Hepatocyte (in vitro differentiated cells): ENCODE measurements at regions not wholly inside any gene's neighbourhood (a gene's known extent, or its start where the extent isn't known, plus 50 kb on each side); places are given as distances from the start of the nearest gene placed in this dataset.

ENCODE experiments used
- DNase-seq: peaks from one replicate; pipeline ENCODE4 v3.0.0-alpha.2; 2016; ENCODE audit warnings: low spot score
- H2AFZ ChIP-seq: fragments of 200-600 bp; sonication (generic); 2 replicates; pipeline ENCODE4 v1.6.0; 2016; ENCODE audit warnings: antibody characterized with exemption, mild to moderate bottlenecking
- H3K27ac ChIP-seq: fragments of 200-600 bp; sonication (generic); 2 replicates; pipeline ENCODE4 v1.5.1; 2016; ENCODE audit warnings: mild to moderate bottlenecking
- H3K27me3 ChIP-seq: fragments of 200-600 bp; sonication (generic); 2 replicates; pipeline ENCODE4 v1.6.1; 2016
- H3K36me3 ChIP-seq: fragments of 200-600 bp; sonication (generic); replicated peaks from 2 replicates; pipeline ENCODE4 v1.5.1; 2016; ENCODE audit warnings: low read depth; ENCODE audit not compliant: insufficient read depth
- H3K4me1 ChIP-seq: fragments of 200-600 bp; sonication (generic); 2 replicates; pipeline ENCODE4 v1.5.1; 2016; ENCODE audit warnings: mild to moderate bottlenecking, moderate library complexity; ENCODE audit not compliant: insufficient read depth
- H3K4me2 ChIP-seq: fragments of 200-600 bp; sonication (generic); 2 replicates; pipeline ENCODE4 v1.6.0; 2016
- H3K4me3 ChIP-seq: fragments of 200-600 bp; sonication (generic); 2 replicates; pipeline ENCODE4 v1.5.1; 2016; ENCODE audit warnings: mild to moderate bottlenecking
- H3K79me2 ChIP-seq: fragments of 200-600 bp; sonication (generic); 2 replicates; pipeline ENCODE4 v1.6.0; 2017; ENCODE audit warnings: mild to moderate bottlenecking
- H3K9me2 ChIP-seq: fragments of 200-600 bp; sonication (generic); replicated peaks from 2 replicates; pipeline ENCODE4 v1.6.0; 2017; ENCODE audit warnings: mild to moderate bottlenecking; ENCODE audit not compliant: insufficient read depth
- H3K9me3 ChIP-seq: fragments of 200-600 bp; sonication (generic); 2 replicates; pipeline ENCODE4 v1.5.1; 2016; ENCODE audit warnings: low read depth, mild to moderate bottlenecking
- H4K20me1 ChIP-seq: fragments of 200-600 bp; sonication (generic); 2 replicates; pipeline ENCODE4 v1.6.0; 2016; ENCODE audit warnings: mild to moderate bottlenecking; ENCODE audit not compliant: insufficient read depth, poor library complexity, severe bottlenecking
- EZH2 ChIP-seq: fragments of 200-600 bp; sonication (generic); IDR thresholded peaks from 2 replicates; pipeline ENCODE4 v1.6.1; 2016; ENCODE audit warnings: antibody characterized with exemption, mild to moderate bottlenecking, borderline replicate concordance
- EZH2phosphoT487 ChIP-seq: fragments of 200-600 bp; sonication (generic); IDR thresholded peaks from one replicate; pipeline ENCODE4 v1.6.1; 2018; ENCODE audit warnings: antibody characterized with exemption, mild to moderate bottlenecking, low read depth, moderate library complexity; ENCODE audit not compliant: unreplicated experiment, severe bottlenecking
- WGBS: methylation state at CpG from one replicate; pipeline ENCODE4 v1.1.6; 2016; ENCODE audit warnings: low lambda C conversion rate; ENCODE audit errors: missing lambda C conversion rate; 5-methylcytosine and 5-hydroxymethylcytosine counted together
- TF ChIP-seq, protein P1 (sequence below): fragments of 200-600 bp; sonication (generic); IDR thresholded peaks from 2 replicates; pipeline ENCODE4 v1.5.1; 2016; ENCODE audit warnings: antibody characterized with exemption, mild to moderate bottlenecking; ENCODE audit not compliant: poor library complexity

DNA sequence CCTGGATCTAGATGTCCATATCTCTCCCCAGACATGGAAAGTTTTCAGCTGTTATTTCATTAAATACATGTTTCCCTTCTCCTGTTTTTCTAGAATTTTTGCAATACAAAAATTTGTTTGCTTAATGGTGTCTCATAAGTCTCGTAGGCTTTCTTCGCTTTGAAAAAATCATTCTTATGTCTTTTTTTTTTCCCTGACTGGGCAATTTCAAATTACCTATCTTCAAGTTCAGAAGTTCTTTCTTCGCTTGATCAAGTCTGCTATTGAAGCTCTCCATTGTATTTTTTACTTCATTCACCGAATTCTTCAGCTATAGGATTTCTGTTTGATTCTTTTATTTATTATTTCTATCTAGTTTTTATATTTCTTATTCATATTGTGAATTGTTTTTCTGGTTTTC is 130.2 kb upstream of the WSCD2 start:
- Histone ChIP-seq H3K4me3 (no peak overlapping the region), H3K4me2 (no peak overlapping the region), H3K9me2 (no peaks in the 10 kb centered on the region), H3K79me2 (no peaks in the 10 kb centered on the region), H2AFZ (no peak overlapping the region), H3K4me1 (no peaks in the 10 kb centered on the region), H3K9me3 (no peaks in the 10 kb centered on the region), H4K20me1 (no peaks in the 10 kb centered on the region), H3K27me3 (no peaks in the 10 kb centered on the region), H3K36me3 (no peaks in the 10 kb centered on the region), H3K27ac (no peak overlapping the region)
- no peak for TF ChIP-seq EZH2
- TF ChIP-seq, protein P1, sequence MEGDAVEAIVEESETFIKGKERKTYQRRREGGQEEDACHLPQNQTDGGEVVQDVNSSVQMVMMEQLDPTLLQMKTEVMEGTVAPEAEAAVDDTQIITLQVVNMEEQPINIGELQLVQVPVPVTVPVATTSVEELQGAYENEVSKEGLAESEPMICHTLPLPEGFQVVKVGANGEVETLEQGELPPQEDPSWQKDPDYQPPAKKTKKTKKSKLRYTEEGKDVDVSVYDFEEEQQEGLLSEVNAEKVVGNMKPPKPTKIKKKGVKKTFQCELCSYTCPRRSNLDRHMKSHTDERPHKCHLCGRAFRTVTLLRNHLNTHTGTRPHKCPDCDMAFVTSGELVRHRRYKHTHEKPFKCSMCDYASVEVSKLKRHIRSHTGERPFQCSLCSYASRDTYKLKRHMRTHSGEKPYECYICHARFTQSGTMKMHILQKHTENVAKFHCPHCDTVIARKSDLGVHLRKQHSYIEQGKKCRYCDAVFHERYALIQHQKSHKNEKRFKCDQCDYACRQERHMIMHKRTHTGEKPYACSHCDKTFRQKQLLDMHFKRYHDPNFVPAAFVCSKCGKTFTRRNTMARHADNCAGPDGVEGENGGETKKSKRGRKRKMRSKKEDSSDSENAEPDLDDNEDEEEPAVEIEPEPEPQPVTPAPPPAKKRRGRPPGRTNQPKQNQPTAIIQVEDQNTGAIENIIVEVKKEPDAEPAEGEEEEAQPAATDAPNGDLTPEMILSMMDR = no peak
- 84% methylated on average over 4 of the region's 4 CpGs for WGBS
- no peak for DNase-seq

DNA sequence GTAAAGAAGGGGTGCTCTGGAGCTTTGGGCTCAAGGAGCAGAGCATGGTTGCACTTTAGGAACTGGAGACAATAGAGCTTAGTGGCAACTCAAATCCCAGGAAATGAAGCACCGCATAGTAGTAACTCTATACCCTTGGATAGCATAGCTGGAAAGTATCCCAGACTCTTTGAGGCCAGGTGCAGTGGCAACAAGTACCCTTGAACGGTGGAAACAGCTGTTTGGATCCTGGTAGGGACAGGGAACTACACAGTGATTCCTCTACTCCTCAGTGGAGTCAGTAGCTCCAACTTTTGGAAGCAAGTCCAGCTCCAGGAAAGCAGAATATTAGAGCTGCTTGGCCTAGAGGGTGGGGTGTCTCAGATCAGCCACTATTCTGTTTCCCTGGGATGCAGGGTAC is 129.0 kb upstream of the WSCD2 start:
- H3K9me2 ChIP-seq = no peaks in the 10 kb centered on the region
- no peaks in the 10 kb centered on the region for H3K36me3 ChIP-seq
- WGBS = 55% methylated on average over 2 of the region's 2 CpGs
- H4K20me1 ChIP-seq = no peaks in the 10 kb centered on the region
- H3K4me3 ChIP-seq = no peak overlapping the region
- no peaks in the 10 kb centered on the region for H3K79me2 ChIP-seq
- no peaks in the 10 kb centered on the region for H3K27me3 ChIP-seq
- H3K4me1 ChIP-seq = no peaks in the 10 kb centered on the region
- DNase-seq = no peak
- no peak overlapping the region for H3K4me2 ChIP-seq
- no peak for TF ChIP-seq EZH2phosphoT487
- TF ChIP-seq, protein P1 = no peak
- TF ChIP-seq EZH2 = no peak
- no peak overlapping the region for H3K27ac ChIP-seq
- no peak overlapping the region for H2AFZ ChIP-seq
- no peaks in the 10 kb centered on the region for H3K9me3 ChIP-seq

DNA sequence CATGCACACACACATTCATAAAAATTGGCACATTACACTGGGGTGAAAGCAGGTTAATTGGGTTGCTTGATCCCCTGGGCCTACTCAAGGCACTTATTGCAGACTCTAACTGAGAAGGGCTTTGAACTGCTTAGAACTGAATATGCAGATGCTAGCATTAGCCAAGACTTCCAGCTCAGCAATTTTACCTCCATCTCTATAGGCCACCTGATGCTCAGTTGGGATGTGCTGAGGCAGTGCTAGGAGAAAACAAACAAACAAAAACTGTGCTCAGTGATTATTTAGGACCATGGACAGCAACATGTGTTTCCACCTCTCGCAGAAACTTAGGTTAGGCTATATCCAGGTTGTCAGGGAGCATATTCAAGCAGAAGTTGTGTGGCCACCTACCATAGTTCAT is 124.8 kb upstream of the WSCD2 start:
- no peaks in the 10 kb centered on the region for H4K20me1 ChIP-seq
- H3K27me3 ChIP-seq = no peaks in the 10 kb centered on the region
- DNase-seq = peak; percentile 57
- H2AFZ ChIP-seq = no peak overlapping the region
- H3K4me3 ChIP-seq = no peak overlapping the region
- no peaks in the 10 kb centered on the region for H3K9me3 ChIP-seq
- H3K36me3 ChIP-seq = no peaks in the 10 kb centered on the region
- H3K27ac ChIP-seq = no peak overlapping the region
- TF ChIP-seq EZH2 = no peak
- TF ChIP-seq, protein P1 = no peak
- no peak for TF ChIP-seq EZH2phosphoT487
- H3K4me1 ChIP-seq = peaks cover 6% of the 10 kb centered on the region
- 15% methylated on average over 1 of the region's 1 CpG for WGBS
- no peak overlapping the region for H3K4me2 ChIP-seq
- no peaks in the 10 kb centered on the region for H3K9me2 ChIP-seq
- no peaks in the 10 kb centered on the region for H3K79me2 ChIP-seq

DNA sequence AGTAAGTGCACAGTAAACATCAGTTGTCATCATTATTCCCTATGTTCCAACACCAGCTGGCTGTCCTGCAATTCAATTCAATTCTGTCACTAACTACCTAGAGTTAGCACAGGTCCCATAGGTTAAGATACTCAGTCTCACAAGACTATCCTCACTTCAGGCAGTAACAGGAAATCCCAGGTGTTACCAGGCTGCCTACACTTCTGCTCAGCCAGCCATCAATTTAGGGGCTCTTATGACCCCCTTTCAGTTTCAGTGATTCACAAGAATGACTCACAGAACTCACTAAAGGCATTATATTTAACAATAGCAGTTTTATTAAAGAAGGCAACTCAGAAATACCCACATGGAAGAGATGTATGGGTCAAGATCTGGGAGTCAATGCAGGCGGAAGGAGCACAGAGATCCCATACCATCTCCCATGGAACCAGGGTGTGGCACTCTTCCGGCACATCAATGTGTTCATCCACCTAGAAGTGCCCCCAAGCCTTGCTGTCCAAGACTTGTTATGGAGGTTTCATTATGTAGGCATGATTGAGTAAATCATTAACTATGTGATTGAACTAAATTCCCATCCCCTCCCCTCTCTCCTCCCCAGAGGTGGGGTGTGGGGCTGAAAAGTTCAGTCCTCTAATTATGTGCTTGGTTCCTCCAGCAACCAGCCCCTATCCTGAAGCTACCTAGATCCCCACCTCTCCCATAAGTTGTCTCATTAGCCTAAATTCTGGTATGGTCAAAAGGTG is 120.8 kb upstream of the WSCD2 start:
- Histone ChIP-seq H3K4me1 (peaks cover 11% of the 10 kb centered on the region), H3K4me3 (no peak overlapping the region), H2AFZ (no peak overlapping the region), H3K9me3 (no peaks in the 10 kb centered on the region), H3K79me2 (no peaks in the 10 kb centered on the region), H3K36me3 (no peaks in the 10 kb centered on the region), H3K9me2 (no peaks in the 10 kb centered on the region), H3K4me2 (no peak overlapping the region), H3K27me3 (no peaks in the 10 kb centered on the region), H3K27ac (peak overlapping the region; percentile 71), H4K20me1 (no peaks in the 10 kb centered on the region)
- TF ChIP-seq EZH2 = no peak
- TF ChIP-seq, protein P1 = no peak
- WGBS = 87% methylated on average over 2 of the region's 2 CpGs
- DNase-seq = no peak
